Body of pancreas (tissue), 4 donors: ENCODE measurements at regions not wholly inside any gene's neighbourhood (a gene's known extent, or its start where the extent isn't known, plus 50 kb on each side); places are given as distances from the start of the nearest gene placed in this dataset. TPM values are rescaled to one million over a fixed set of nuclear protein-coding genes. Genes with fewer than 3 reads are reported as not detected.
"Not testable (repeated sequence)": the region's sequence is repeated elsewhere in the genome, so short reads cannot be mapped to it uniquely, and the experiment has no call there.

Experiments used
- ATAC-seq: fragments of 150-250 bp; one replicate; pipeline ENCODE4 v1.9.1; 2016
- DNase-seq, 4 donors: peaks; one replicate each; pipeline ENCODE4 v3.0.0-alpha.2; 2019
- H3K27ac ChIP-seq, 4 donors: fragments of 200-600 bp; sonication (generic); 1 replicate in 3 of 4; 2 replicates in 1 of 4; pipeline versions ENCODE4 v1.5.1 to v1.6.1; 2016 to 2019; ENCODE audit warnings: mild to moderate bottlenecking in 1 of 4, mixed read lengths in 1 of 4, moderate library complexity in 1 of 4
- H3K27me3 ChIP-seq, 2 donors: fragments of 200-600 bp; sonication (generic); one replicate each; pipeline ENCODE4 v1.6.0; 2016; ENCODE audit warnings: mild to moderate bottlenecking in 1 of 2
- H3K36me3 ChIP-seq, 2 donors: fragments of 200-600 bp; sonication (generic); replicated peaks in 1 of 2; 2 replicates each; pipeline ENCODE4 v1.5.1; 2016; ENCODE audit warnings: low read depth in 2 of 2; ENCODE audit not compliant: insufficient read depth in 1 of 2
- H3K4me1 ChIP-seq: fragments of 200-600 bp; sonication (generic); one replicate; pipeline ENCODE4 v1.6.0; 2016
- H3K4me3 ChIP-seq, 2 donors: fragments of 200-600 bp; sonication (generic); 1 replicate in 1 of 2; 2 replicates in 1 of 2; pipeline ENCODE4 v1.5.1; 2016 to 2019
- H3K9me3 ChIP-seq, 3 donors: fragments of 200-600 bp; sonication (generic); 1 replicate in 2 of 3; 2 replicates in 1 of 3; pipeline ENCODE4 v1.5.1; 2016
- CTCF ChIP-seq, 7 experiments: fragments of 450-650 bp in 4 of 7; fragments of 200-600 bp in 3 of 7; sonication (generic) in 3 of 7; IDR thresholded peaks; one replicate each; pipeline ENCODE4 v1.5.1; 2016 to 2019; ENCODE audit warnings: antibody characterized with exemption in 7 of 7
- POLR2A ChIP-seq, 3 donors: fragments of 450-650 bp; IDR thresholded peaks; one replicate each; pipeline ENCODE4 v1.6.1; 2016; ENCODE audit warnings: antibody characterized with exemption in 3 of 3, mild to moderate bottlenecking in 2 of 3
- WGBS, 2 donors: methylation state at CpG; one replicate each; pipeline ENCODE4 v1.1.5; 2017; 5-methylcytosine and 5-hydroxymethylcytosine counted together
- intact Hi-C: fragments of 100-400 bp; cut with DNase I; formaldehyde crosslinking; loops from one replicate; pipeline ENCODE4 v1.15.1; 2023
- microRNA-seq, 2 donors: library from miRNA; unstranded; fragments of <30 nt; microRNA quantifications; one replicate each; pipeline ENCODE4, GENCODE V29; 2016; ENCODE audit warnings: borderline number of aligned reads in 2 of 2, borderline replicate concordance in 2 of 2
- small RNA-seq: library from RNA; depleted of rRNA; stranded (forward); fragments of <200 nt; gene quantifications from one replicate; pipeline ENCODE3, GENCODE V24; 2016

- no peak for ATAC-seq
- Histone ChIP-seq H3K4me3 (no peak overlapping the region), H3K4me1 (peaks cover 11% of the 10 kb centered on the region), H3K27me3 (no peaks in the 10 kb centered on the region), H3K27ac (no peak overlapping the region), H3K36me3 (no peaks in the 10 kb centered on the region), H3K9me3 (no peaks in the 10 kb centered on the region)
- no peak for TF ChIP-seq POLR2A (IDR thresholded peaks at IDR 0.05)
- TF ChIP-seq CTCF (IDR thresholded peaks at IDR 0.05) = no peak
- DNase-seq = no peak
- intact Hi-C loops = no loop called here
- WGBS, 2 donors = 91 to 94% methylated on average over 1 of the region's 1 CpG
These were observed 54.1 kb upstream of the DHRSX start for GRCh38 chrX:2554891-2555290.

GRCh38 chrX:2554066-2554465 lies 53.3 kb upstream of the DHRSX start:
- intact Hi-C loops, H3K36me3 ChIP-seq, ATAC-seq: not testable (repeated sequence)

GRCh38 chrX:2552621-2553201 lies 51.9 kb upstream of the DHRSX start:
- H3K4me3 ChIP-seq = no peak overlapping the region
- intact Hi-C loops = no loop called here
- peaks cover 11% of the 10 kb centered on the region for H3K4me1 ChIP-seq
- peak overlapping the region in 2 of 4 donors; percentile 32 to 44 for H3K27ac ChIP-seq
- TF ChIP-seq CTCF (IDR thresholded peaks at IDR 0.05) (no peak), POLR2A (IDR thresholded peaks at IDR 0.05) (no peak)
- DNase-seq (no peak), ATAC-seq (peak; percentile 47)
- 14 to 19% methylated on average over 7 of the region's 7 CpGs for WGBS, 2 donors
- H3K9me3 ChIP-seq = no peaks in the 10 kb centered on the region
- no peaks in the 10 kb centered on the region for H3K27me3 ChIP-seq
- H3K36me3 ChIP-seq = no peaks in the 10 kb centered on the region

More at GRCh38 chrX:2554066-2554465, 53.3 kb upstream of the DHRSX start:
- 78 to 82% methylated on average over 6 of the region's 6 CpGs for WGBS, 2 donors
- H3K9me3 ChIP-seq, H3K4me3 ChIP-seq, DNase-seq, H3K27me3 ChIP-seq, H3K27ac ChIP-seq: not testable (repeated sequence)
- H3K4me1 ChIP-seq = peaks cover 11% of the 10 kb centered on the region

- intact Hi-C loops = no loop called here
- peaks cover 13% of the 10 kb centered on the region for H3K4me1 ChIP-seq
- ATAC-seq (no peak), DNase-seq (no peak)
- no peaks in the 10 kb centered on the region for H3K9me3 ChIP-seq
- no peak overlapping the region for H3K4me3 ChIP-seq
- WGBS, 2 donors = 66 to 82% methylated on average over 8 to 9 of the region's 9 CpGs
- no peak overlapping the region for H3K27ac ChIP-seq
- TF ChIP-seq POLR2A (IDR thresholded peaks at IDR 0.05) (no peak), CTCF (IDR thresholded peaks at IDR 0.05) (no peak)
- H3K36me3 ChIP-seq = no peaks in the 10 kb centered on the region
- no peaks in the 10 kb centered on the region for H3K27me3 ChIP-seq
These were observed 49.7 kb upstream of the DHRSX start for GRCh38 chrX:2550328-2551020.

Small RNA genes lying in the stretch of these regions (microRNA-seq; reads per million reads assigned to microRNA genes)
- 0 reads per million in 2 donors for gene MIR6089

Small RNA genes lying in the stretch of these regions (small RNA-seq; reads per million reads assigned to genes)
- not detected for gene MIR6089
